Epidermal melanocyte (primary cell): ENCODE measurements at regions not wholly inside any gene's neighbourhood (a gene's known extent, or its start where the extent isn't known, plus 50 kb on each side); places are given as distances from the start of the nearest gene placed in this dataset.

ENCODE experiments used
- DNase-seq: peaks from one replicate; pipeline ENCODE4 v3.0.0; 2011; ENCODE audit warnings: low spot score; ENCODE audit not compliant: insufficient read length

GRCh38 chr1:29833581-29833980 lies 597.3 kb downstream of the PTPRU start:
- DNase-seq: no peak

- no peak for DNase-seq
Observed at GRCh38 chr1:29832936-29833335, 596.6 kb downstream of the PTPRU start.

DNA sequence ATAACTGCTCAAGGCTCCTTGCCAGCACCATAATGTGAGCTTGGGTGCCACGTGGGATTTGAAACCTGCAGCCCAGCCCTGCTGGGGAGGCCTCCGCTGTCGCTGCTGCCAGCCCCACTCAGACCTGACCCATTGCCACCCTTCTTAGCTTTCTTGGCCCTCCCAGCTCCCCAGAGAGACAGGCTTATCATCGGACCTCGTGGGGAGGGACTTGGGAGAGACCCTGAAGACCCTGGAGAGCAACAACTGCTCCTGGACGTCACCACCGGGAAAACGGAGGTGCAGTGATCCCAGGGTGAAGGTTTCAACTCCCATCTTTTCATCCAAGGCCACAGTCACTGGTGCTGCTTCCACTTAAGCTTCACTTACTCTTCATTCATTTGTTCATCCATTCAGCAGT lies 596.1 kb downstream of the PTPRU start:
- DNase-seq: no peak

- DNase-seq: no peak
Observed at GRCh38 chr1:29831500-29832117, 595.3 kb downstream of the PTPRU start.

- no peak for DNase-seq
Observed at GRCh38 chr1:29830916-29831315, 594.6 kb downstream of the PTPRU start.

- DNase-seq: no peak
Observed at GRCh38 chr1:29830383-29830782, 594.1 kb downstream of the PTPRU start.

DNA sequence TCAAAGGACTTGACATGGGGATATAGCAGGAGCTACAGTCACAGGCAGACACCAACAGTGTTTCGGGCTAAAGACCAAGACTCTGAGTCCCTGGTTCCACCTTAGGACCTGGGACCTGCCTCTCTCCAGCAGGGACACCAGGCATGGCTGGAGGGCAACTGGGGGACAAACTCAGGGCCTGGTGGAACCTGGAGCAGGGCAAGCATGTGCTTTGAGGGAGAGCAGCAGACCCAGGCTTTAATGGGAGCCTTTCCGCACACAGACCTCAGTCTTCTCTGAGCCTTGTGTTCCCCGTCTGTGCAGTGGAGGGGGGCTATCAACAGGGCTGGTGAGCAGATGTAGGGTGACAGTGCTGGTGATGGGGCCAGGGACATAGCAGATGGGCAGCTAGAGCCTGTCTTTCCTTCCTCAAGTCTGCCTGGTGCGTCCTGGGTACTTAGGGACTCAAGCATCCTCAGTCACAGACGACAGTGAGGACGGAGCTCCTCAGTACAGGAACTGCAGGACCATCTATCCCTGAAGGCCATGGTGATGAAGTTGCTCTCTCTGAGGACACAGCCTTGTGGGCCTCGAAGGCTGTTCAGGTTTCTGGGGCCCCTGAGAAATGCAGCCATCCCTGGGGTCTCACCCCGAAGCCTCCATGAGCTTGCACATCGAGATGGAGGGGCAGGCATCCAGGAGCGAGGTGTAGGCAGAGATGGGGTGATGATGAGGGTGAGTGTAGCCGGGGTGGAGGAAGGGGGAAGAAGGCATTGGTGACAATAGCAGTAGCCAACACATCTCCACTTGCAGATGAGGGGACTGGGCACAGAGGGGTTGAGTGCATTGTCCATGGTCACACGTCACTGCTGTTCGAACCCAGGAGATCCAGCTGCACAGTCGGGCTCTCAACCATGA lies 593.4 kb downstream of the PTPRU start:
- no peak for DNase-seq

DNA sequence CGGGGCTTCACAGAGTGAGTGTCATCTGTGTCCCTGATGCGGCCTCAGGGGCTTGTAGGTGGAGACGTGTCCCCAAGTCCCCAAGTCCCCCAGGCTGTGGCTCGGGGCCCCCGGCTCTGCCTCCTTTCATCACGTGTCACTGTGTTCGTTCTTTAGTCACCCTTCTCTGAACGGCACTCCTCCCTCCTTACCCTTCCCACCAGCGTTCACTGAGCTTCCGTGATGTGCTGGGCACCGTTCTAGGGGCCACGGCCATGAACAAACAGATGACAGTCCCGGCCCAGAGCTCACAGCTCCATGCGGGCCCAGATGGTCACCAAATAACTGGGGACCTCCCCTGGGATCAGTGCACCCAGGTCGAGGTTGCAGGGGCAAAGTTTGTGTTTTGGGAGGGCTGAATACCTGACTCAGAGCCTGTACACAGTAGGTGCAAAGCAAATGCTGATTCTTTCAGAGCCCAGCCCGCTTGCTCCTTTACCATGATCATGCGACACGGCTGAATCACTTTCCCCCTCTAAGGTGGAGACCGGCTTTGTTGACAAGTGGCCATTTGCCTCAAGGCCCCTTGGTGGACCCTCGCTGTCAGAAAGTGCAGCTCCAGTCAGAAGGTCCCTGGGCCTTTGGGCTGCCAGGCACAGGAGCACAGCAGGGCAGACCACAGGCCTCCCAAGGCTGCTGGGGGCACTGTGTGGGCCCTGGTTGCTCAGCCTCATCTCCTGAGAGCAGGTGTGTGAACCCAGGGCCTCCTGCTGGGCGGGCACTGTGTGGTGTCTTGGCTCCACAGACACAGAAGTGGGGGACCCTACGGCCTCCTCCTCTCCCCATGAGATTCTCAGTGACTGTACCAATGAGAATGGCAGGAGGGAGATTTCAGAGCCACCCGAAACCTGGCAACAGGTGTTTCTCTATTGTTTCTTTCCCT lies 592.5 kb downstream of the PTPRU start:
- DNase-seq: no peak

DNA sequence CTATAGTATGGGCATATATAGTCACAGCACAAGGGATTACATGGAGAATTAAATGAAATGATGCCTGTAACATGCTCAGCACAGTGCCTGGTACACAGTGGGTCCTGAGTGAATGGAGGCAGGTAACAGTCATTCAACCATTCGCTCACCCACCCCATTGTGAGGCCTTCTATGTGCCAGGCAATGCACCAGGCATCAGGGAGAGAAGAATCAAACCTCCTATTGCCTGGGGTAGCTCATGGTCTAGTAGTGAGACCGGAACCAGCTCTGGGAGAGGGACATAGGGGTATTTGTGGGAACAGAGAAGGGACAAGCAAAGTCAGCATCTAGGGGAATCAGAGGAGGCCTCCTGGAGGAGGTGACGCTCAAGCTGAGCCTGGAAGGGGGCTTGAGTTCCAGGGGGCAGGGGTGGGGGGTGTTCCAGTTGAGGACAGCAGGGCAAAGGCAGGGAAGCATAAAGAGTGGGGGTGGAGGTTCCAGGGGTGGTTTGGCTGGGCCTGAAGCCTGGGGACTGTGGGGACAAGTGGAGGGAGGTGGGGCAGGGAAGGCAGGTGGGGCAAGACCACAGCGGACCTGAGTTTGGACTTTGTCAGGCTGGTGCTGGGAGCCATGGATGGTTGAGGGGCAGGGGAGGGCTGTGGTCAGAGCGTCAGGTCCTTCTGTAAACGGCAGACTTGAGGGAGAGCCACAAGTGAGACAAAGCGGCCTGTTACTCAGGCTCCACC lies 591.6 kb downstream of the PTPRU start:
- DNase-seq: no peak

DNA sequence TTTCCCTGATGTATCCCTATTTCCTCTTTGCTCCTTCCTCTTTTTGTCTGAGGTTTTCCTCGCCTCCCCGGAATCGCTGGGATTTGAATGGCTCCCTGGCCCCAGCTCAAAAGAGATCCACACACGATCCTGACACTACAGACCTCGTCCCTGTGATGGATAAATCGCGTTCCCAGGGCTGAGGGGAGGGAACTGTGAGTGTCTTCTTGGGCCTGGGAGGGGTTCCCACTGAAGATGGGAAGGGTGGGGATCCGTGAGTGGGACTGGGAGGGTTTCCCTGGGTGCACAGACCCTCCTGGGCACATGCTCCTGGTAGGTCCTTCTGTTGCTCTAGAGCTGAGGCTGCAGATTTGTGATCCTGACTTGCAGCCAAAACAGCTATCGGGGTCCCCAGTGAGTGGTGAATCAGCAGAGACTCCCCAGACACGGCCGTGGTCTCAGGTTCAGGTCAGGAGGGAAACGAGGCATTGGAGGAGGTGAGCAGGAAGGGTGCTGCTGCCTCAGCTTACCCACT lies 591.0 kb downstream of the PTPRU start:
- no peak for DNase-seq

- no peak for DNase-seq
Observed at GRCh38 chr1:29826646-29827045, 590.3 kb downstream of the PTPRU start.

DNA sequence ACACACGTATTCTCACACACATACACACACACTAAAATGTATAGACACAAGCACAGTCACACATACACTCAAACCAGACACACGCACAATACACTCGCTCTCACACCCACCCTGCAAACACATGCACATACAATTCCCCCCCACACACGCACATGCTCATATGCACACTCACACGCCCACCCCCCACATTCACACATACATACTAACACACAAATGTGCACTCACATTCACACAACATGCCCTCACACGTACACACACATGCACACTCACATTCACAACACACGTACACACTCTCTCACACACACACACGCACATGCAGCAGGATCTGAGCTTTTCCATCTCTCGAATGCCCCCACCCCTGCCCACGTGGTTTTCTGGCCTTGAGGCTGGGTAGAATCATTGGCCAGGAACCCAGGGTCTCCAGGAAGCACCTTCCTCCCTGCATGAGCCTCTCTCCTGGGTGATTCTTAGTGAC lies 589.7 kb downstream of the PTPRU start:
- DNase-seq: no peak

DNA sequence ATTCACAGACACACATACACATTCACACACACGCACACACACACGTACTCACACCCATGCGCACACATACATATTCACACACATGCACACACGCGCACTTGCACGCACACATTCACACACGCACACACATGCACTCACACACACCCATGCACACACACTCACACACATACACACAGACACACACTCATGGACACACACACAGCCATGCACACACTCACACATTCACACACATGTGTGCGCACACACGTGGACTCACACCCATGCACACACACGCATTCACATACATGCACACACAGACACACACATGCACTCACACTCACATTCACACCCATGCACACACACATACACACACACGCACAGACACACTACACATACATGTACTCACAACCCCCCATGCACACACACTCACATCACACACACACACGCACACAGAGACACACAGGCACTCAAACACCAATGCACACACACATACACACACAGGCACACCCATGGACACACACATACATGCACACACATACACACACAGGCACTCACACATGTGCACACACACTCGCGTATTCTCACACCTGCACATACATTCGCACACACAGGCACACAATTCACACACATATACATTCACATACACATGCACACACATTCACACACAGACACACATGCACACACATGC lies 589.1 kb downstream of the PTPRU start:
- no peak for DNase-seq

DNA sequence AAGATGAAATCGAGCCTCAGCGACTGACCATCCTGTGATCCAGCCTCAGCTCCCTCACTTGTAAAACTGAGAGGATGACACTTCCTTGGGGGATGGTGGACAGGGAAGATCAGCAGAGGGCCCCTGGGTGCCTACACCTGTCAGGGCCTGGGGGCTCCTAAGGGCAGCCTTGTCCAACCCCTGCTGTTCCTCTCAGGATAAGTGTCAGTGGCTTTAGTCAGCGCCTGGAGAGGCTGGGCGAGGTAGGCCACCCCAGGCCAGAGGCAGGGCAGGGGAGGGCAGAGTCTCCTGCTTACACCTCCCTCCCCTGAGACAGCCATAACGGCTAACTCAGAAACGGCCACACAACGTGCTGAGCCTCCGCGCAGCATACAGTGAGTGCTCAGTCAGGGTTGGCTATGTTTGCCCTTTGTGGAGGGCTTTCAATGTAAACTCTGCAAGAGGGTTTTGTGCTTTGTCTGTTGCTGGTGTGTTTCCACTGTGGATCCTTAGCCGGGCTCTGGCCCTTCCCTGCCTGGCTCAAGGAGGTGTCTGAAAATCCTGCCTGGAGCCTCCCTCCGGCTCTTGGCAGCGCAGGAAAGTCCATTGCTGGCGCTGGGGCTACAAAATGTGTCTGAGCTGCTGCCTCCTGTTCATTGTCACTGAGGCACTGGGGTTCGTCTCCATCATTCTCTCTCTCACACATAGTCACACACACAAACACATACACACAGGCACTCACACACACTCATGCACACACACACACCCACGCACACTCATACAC lies 588.4 kb downstream of the PTPRU start:
- no peak for DNase-seq

GRCh38 chr1:29824025-29824424 lies 587.7 kb downstream of the PTPRU start:
- DNase-seq: no peak

GRCh38 chr1:29823561-29823960 lies 587.2 kb downstream of the PTPRU start:
- no peak for DNase-seq

GRCh38 chr1:29821605-29822004 lies 585.3 kb downstream of the PTPRU start:
- DNase-seq: no peak

- no peak for DNase-seq
Observed at GRCh38 chr1:29820401-29820800, 584.1 kb downstream of the PTPRU start.

DNA sequence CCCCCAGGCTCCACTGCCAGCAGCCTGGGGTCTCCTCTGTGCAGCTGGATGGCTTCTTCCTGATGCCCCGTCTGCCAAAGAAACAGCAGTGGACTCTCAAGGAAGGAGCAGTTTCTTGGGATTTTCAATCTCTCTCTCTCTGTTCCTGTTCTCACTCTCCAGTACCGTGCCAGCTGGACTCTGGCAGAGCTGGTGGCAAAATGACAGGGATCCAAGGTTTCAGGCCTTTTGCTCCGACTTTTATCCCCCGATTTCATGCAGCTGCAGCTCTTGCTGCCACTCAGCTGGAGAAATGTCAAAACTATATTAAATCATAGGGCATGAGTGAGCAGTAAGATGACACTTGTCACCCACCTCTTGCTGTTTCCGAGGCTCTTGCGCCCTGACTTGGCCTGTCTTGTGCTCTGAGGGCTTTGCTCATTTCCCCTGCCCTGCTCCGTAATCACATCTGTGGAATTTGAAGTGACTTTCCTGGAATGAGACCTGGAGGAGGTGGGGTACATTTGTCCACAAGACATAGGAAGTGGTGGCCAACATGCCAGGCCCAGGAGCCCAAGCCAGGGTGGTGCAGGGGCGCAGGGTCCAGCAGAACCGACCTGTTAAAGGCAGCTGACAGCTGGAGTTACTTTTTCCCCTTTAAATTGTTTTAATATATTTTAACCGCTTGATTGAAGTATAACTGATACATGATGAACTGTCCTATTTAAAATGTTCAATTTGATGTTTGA lies 576.2 kb downstream of the PTPRU start:
- DNase-seq: no peak
